ENCODE measurements at regions not wholly inside any gene's neighbourhood (a gene's known extent, or its start where the extent isn't known, plus 50 kb on each side); places are given as distances from the start of the nearest gene placed in this dataset.

DNA sequence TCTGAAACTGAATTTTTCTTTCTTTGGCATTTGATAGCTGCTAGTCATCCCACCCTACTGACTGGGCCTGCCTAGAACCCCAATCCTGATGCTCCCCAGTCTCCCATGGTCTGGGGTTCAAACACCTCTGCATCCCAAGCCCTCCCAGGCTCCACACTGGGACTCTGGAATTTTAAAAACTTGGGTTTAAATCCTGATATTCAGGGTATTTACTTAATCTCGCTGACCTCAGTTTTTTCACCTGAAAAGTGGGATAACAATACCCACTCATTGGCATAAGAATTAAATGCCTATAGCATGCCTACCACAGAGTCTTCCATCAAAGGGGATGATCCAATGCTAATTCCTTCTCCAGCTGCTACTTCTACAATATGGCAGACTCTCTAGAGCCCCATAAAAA is 264.4 kb downstream of the NPIPA8 start:
- TF ChIP-seq CTCF (IDR thresholded peaks at IDR 0.05) (no peak), POLR2A (IDR thresholded peaks at IDR 0.05) (no peak)
